Inflammatory macrophage treated with lipopolysaccharide for 1 hour (primary cell): ENCODE measurements at regions not wholly inside any gene's neighbourhood (a gene's known extent, or its start where the extent isn't known, plus 50 kb on each side); places are given as distances from the start of the nearest gene placed in this dataset.
"Not testable (repeated sequence)": the region's sequence is repeated elsewhere in the genome, so short reads cannot be mapped to it uniquely, and the experiment has no call there.

Source experiments
- DNase-seq, 2 donors: peaks; one replicate each; pipeline ENCODE4 v3.0.0-alpha.2; 2020 to 2022

DNA sequence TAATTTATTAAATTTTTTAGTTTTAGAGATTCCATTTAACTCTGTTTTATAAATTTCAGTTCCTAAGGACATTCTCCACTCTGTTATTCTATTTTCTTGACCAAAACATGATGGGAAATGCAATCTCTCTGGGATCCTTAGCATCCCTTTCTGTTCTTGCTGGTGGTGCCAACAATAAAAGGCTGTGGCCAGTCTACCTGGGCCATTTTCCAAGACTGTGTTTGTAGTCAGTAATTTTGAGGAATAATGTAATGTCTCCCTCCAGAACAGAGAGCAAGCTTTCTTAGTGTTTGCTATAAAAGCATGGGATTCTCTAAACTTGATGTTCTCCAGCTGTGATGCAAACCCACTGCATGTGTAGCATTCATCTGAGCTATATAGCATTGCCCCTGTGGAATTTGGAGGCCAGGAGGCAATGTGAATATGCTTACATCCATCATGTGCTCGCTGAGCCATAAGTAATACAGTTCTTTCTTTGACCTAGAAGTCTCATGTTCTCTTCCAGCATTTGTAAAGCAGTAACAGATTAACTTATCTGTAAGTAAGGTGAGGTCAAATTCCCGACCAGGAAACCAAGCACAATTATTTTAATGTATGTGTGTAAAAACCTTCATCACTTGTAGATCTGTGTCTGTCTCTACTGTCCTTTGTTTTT, 211.5 kb upstream of the TAS2R1 start:
- no peak for DNase-seq

DNA sequence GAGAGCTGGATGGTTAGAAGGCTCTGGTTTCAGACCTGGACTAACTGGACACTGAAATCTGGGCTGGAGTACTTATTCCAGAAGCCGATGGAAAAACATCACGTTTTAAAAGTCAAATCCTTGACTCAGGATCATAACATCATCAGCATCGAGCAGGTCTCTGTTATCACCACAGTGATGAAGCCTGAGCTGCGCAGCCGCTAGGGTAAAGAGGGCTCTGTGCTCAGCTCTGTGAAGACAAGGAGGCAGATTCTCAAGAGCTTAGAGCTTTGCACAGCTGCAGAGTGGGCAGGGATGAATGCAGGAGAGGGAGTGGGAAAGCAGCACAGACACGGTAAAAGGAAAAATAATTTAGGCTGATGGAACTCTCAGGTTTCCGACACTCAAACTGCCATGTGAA, 208.8 kb upstream of the TAS2R1 start:
- DNase-seq = no peak

DNA sequence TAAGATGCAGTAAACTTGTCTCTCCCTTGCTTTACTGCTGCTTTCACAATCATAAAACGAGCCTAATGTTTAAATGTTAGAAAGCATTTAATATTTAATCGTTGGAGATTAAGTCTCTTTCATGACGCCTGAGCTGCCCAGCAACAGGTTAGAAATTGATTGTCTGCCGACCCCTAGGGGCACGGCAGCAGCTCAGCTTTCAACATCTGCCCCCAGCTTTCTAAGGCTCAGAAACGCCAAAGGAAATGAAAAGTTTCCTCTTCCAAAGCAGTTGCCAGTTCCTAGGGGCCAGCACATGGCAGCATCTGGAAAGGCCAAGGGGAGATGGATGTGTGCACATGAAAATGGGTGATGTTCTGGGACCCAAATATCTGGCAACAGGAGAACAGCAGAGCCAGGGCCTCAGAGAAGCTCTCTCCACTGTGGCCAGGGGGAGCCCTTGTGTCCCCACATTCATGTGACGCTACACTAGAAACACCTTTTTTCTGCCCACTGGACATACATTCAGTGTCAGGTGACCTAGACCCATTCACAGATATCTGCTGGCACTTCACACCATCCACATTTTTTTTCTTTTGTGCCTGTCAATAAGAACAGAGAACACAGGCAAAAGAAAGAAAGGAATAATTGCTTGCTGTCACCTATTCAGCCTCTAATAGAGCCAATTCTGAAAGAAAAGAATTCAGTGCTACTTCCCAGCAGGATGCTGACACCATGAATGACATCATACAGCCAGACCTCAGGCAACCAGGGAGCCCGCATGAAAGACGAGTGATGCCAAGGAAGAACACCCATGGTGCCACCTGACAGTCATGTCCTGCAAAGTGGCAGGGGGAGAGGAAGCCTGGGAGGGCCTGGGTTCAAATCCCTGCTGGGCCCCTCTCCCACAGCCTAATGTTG, 205.0 kb upstream of the TAS2R1 start:
- DNase-seq = no peak

DNA sequence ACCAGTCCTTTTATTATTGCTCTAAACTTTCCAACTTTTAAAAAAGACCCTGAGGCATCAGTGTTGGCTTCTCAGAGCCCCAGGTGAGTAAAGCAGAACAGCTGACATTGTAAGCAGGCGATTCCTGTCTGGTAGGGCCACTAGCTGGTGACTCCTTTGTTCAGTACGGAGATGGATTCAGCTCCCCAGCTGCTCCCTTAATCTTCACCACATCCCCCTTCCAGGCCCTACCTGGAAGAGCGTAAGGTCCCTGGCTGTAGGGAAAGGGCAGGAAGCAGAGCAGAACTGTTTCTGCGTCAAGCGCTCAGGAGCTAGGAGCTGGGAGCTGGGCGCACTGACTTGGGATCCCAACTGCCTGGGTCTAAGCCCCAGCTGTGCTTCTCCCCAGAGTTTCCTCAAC, 203.7 kb upstream of the TAS2R1 start:
- DNase-seq = no peak

DNA sequence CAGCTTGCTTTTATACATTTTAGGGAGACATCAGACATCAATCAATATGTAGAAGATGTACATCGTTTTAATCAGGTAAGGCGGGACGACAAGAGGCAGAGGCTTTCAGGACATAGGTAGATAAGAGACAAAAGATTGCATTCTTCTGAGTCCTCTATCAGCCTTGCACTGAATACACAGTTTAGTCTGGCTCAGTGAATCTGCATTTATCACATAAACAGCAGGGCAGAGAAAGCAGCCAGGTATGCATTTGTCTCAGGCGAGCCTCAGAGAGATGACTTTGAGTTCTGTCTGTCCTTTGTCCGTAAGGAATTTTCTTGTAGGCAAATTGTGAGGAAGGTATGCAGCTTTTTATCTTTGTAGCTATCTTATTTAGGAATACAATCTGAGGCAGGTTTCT, 202.8 kb upstream of the TAS2R1 start:
- DNase-seq = no peak

DNA sequence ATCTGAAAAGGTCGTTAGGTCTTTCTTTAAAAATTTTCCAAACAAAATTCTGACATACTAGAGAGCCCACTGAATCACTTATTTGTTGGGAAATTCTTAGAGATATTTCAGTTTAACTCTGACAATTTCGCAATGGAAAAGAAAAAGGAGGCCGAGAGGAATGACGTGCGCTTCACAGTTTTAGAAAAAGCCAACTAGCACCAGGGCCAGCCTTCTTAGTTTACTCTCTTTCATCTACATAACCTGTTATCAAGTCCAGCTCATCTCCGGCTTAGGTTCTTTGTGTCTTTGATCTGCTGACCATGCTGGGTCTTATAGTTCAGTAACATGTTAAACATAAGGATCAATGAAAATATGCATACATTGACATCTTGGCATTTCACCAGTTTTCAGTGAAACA, 201.7 kb upstream of the TAS2R1 start:
- no peak for DNase-seq

DNA sequence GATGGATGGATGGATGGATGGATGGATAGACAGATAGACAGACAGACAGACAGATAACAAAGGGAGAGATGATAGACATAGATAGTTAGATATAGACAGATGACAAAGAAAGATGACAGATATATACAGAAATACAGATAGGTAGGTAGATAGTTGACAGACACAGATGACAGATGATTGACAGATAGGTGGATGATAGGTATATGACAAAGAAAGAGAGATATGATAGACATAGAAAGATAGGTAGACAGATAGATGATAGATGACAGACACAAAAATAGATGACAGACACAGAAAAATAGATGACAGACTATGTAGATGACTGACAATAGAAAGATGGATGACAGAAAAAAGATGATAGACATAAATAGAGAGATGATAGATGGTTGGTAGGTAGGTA, 200.0 kb upstream of the TAS2R1 start:
- DNase-seq = no peak

DNA sequence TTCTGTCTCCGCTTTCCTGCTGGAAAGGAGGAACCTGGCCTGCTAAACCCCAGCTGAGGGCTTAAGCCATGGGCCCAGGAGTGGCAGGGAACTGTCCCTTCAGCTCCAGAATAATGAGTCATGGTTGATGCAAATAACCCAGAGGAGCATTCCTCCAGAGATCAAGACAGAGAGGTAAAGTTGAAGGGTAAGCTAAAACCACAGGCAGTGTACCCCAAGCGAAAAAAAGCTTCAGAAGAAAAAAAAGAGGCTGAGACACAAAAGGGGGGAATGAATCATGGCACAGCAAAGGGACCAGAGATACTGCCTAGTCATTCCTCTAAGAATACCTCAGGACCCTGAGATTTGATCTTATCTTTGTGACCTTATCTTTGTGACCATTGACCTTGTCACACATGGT, 199.5 kb upstream of the TAS2R1 start:
- DNase-seq = no peak

DNA sequence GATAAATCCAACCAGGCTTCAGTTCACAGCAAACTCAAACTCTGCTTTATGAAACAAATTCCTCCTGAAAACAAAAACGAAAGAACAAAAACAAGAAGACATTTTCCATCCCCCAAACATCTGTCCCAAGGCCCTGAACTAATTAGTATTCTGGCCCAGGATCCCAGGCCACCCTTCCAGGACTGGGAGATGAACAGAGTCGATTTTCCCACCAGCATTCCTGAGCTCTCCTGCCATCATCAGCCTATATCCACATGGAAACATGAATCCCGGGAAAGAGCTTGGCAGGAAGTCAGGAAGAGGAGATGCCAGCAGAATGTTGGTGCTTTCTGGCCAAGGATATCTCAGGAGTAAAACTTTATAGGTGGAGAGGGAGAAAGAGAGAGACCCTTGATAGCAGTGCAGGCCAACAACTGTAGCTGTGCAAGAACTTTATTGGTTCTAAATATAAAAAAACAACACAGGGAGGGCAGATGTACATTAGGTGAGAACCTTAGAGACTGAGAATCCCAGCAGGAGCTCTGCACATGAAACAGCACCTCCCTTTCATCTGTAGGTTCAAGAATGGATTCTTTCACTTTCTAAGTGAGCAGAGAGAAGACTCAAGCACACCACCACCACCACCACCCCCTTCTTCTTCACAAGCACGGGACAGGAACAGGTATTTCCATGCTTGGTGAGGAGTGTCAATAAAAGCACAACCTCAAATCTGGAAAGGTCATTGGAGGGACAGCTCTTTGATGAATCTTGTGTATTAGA, 190.7 kb upstream of the TAS2R1 start:
- no peak for DNase-seq

DNA sequence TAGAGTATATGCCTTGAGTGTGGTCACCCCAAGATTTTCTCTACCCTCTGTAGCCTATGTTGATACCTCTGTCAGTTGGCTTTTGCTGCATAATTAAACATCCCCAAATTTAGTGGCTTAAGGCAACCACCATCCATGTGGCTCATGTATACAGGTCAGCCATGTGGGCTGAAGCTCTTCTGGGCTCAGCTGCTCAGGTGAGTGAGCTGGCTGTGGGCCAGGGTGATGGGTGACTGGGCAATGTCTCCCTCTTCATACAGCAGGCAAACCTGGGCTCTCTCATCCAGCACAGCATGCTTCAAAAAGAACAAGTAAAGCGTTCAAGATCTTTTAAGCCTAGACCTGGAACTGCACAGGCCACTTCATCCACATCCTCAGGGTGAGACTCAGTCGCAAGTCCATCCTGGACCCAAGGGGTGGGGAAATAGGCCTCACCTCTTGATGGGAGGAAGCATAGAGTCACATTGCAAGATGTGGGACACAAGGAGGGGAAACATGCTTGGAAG, 188.2 kb upstream of the TAS2R1 start:
- no peak for DNase-seq

DNA sequence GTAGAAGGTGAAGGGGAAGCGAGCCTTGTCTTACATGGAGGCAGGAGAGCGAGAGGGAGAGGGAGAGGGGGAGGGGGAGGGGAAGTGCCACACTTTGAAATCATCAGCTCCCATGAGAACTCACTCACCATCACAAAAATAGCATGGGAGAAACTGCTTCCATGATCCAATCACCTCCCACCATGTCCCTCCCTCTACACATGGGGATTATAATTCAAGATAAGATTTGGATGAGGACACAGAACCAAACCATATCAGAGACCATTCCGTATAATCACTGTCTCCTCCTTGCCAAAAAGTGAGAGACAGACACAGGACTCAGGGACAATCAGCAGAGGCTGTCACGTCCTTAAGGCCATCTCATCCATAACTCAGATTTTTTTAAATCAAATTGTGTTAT, 187.7 kb upstream of the TAS2R1 start:
- no peak for DNase-seq

DNA sequence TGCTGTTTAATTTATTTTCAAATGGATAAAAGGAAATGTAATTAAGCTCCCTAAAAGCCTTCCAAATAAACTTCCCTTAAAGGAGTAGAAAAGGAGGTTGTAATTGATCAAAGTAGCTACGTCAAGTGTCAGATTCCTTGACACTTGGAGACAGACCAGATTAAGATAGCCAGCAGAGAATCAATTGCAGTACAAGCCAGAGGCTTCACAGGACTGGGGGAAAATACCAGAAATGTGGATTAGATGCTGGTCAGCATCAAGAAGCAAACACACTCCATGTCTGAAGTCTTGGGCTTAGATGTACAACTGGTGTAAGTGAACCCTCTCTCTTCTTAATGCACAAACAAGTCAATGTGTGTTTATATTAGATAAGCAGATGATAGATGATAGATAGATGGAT, 184.9 kb upstream of the TAS2R1 start:
- DNase-seq = no peak

DNA sequence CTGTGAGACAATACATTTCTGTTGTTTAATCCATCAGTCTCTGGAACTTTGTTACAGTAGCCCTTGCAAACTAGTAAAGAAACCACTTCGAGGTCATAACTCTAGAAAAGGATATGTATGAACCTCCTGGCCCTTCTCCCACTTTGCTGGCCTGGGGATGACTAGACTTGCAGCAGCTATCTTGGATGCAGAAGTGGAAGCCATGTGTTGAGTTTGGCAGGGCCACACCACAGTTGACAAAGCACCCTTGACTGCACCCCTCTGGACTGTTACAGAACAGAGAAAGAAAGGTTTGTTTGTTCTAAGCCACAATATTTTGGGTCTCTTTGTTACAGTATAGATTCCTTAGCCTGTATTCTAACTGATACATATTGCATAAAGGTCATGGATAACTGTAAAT, 183.2 kb upstream of the TAS2R1 start:
- no peak for DNase-seq

DNA sequence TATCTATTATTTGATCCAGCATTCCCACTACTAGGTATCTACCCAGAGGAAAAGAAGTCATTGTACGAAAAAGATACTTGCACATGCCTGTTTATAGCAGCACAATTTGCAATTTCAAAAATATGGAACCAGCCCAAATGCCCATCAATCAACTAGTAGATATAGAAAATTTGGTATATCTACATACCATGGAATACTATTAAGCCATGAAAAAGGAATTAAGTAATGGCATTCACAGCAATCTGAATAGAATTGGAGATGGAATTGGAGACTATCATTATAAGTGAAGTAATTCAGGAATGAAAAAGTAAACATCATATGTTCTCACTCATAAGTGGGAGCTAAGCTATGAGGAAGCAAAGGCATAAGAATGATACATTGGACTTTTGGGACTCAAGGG, 177.2 kb upstream of the TAS2R1 start:
- not testable (repeated sequence) for DNase-seq

DNA sequence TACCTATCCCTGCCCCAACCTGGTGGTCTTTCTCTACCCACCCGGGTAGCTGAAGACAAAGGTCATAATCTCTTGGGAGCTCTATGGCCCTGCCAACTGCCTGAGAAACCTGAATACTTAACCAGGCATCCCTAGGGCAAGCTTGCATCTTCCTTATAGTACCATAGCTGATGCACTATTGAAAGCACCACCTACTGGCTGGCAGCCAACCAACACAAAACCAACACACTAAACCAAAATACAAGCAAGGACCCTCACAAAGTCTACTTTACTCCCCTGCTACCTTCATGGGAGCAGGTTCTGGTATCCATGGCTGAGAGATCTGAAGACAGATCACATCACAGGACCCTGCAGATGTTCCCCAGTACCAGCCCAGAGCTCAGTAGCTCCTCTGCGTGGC, 171.8 kb upstream of the TAS2R1 start:
- DNase-seq = no peak

DNA sequence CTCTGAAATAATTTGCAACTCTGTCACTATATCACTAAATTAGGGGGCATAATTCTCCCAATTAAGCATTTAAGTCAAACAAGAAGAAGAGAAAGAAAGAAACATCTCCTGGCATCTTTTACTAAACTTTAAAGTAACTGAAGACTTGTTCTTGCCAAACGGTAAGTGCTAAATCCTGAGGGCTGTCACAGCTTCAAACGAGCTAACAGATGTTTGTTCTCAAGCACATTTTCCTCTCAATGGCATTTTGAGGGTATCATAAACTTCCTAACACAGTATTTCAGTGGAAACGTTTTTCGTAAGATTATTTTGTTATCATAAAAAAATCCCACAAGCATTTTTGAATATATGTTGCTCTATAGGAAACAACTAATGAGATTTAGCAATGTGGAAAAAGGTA, 169.5 kb upstream of the TAS2R1 start:
- no peak for DNase-seq

DNA sequence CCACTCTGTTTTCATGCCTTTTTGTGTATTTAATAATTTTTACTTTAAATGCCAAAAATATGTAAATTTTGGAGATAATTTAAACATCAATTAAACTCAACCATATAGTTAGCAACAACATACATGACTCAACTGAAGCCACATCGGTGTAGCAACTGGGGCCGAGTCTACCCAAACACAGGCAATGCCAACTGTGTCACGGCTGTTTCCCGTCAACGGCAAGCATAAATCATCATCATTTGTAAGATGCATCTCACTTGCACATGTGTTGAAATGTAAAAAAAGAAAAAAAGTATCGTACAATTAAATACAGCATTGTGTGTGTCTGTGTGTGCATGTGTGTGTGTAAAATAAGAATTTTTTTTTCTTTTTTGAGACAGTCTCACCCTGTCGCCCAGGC, 160.1 kb upstream of the TAS2R1 start:
- DNase-seq = no peak

DNA sequence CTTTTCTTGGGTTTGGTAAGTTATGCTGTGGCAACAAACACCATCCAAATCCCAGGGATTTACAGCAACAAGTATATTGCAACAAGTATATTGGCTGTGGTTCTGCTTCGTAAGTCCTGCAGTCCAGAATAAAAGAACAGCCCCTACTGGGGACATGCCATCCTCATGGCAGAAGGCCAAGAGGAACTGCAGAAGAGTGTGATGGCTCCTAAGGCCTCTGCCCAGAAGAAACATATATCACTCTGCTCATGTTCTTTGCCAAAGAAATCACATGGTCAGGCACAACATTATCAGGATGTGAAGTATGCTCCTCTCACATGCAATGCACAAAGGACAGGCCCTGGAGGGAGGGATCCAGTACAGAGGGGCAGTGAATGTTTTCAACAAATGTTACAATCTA, 159.6 kb upstream of the TAS2R1 start:
- no peak for DNase-seq

DNA sequence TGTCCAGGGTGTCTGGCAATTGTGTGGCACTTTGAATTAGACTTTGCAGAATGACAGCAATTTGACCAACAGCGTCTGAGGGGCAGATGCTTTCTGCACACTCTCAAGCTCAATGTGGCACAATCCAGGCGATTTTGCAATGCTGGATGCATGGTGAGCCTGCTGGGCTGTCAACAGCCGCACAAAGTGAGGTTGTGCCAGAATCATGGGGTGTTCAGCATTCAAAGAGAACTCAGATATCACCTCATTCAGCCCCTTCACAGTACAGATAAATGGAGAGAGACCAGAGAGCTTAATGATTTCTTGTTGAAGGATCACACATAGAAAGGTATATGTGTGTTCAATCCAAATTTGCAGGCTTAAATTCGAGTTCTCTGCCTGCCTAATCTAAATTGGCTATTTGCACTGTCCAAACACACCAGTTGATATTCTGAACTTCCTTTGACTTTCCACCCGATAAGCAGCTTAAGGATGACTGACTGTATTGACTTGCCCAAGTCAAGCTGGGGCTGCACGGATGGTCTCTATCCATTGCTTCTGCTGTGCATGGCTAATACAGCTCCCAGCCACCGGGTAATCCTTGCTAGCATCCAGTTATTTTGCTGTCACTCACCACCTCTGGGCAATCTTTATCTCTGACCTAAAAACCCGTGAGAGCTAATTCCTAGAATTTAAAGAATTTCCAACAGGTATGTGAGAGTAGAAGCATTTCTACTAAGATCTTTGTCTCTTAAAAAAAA, 157.9 kb upstream of the TAS2R1 start:
- no peak for DNase-seq

DNA sequence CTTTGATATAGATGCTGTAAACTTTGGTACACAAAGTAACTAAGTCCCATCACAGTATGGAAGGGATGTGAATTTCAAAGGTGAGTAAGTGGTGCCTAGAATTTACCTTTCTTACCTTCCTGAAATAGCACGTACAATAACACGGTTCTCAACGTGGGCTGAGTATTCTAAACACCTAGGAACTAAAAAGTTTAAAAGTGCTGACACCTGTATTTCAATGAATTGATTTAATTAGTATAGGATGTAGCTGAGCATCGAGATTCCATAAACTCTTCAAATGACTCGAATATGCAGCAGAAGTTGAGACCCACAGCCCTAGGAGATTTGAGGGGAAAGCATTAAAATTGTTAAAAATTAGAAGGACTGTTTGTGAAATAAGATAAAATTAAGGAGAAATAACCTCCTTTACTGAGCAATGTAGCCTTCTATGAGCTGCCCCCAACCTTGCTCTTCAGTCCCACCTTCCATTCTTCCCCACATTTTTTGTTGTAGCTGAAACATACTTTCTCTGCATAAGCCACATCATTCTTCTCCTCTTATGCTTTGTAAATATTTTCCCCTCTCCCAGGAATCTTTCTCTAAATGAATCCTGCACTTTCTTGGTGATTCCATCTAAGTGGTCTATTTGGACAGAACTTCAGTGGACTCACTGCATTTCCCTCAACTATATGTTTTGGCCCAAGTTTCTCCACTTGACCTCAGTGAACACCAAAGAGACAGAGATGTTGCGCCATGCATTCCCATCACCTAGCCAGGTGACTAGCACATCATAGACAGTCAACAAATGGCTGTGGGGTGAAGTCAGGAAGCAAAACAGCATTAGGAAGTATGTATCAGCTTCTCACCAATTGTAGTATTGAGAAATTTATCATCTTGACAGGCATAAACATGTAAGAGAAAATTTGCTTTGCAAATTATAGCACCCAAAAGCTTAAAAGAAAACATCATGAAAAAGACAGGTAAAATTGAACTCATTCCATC, 156.5 kb upstream of the TAS2R1 start:
- no peak for DNase-seq

DNA sequence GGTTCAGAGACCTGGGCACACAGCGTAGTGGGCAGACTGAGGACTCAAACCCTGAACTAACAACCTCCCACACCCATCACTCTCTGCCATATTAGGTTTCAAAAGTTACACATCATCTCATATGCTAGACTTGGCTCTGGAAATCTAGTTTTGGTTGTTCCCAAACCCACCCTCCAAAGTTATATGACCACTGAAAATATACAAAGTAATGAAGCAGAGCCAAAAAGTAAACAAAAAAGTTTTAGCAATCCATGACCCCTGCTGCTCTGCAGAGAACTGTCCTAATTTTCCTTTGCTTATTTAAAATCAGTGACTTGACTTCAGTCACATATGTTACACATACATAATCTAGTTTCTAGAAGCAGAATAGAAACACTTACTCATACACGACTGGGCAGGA, 155.6 kb upstream of the TAS2R1 start:
- DNase-seq = no peak

DNA sequence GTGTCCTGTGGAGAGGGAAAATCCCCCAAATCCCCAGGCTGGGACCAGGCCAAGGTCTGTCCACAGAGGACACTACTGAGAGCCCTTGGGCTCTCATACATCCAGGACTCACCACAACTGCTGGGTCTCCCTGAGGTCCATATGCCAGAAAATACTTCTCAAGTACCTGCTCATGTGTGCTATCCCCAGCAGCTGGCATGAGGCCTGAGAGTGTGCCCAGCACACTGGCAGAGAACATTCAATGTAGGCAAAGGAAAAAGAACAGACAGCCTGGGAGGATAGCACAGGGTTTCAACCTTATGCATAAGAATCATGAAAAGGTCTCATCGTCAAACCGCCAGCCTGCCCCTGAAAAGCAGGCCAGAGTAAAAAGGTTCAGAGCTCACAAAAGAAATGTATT, 154.1 kb upstream of the TAS2R1 start:
- no peak for DNase-seq
